Upper lobe of left lung (tissue), 6 donors: ENCODE measurements at regions not wholly inside any gene's neighbourhood (a gene's known extent, or its start where the extent isn't known, plus 50 kb on each side); places are given as distances from the start of the nearest gene placed in this dataset.

Experiments
- ATAC-seq, 2 donors: fragments of 200-7000 bp; cut with Tn5 transposase; one replicate each; pipeline ENCODE4 v1.9.1; 2022; ENCODE audit warnings: mild to moderate bottlenecking in 2 of 2, moderate library complexity in 2 of 2; ENCODE audit not compliant: low FRiP score in 2 of 2
- DNase-seq, 2 donors: peaks; one replicate each; pipeline ENCODE4 v3.0.0-alpha.2; 2019 to 2020
- H3K27ac ChIP-seq, 4 donors: fragments of 200-600 bp; sonication (generic); one replicate each; pipeline ENCODE4 v1.5.1; 2016 to 2019
- H3K27me3 ChIP-seq, 4 donors: fragments of 200-600 bp; sonication (generic); one replicate each; pipeline ENCODE4 v1.5.1; 2017 to 2019
- H3K36me3 ChIP-seq, 4 donors: fragments of 200-600 bp; sonication (generic); one replicate each; pipeline ENCODE4 v1.5.1; 2016 to 2019
- H3K4me1 ChIP-seq, 4 donors: fragments of 200-600 bp; sonication (generic); one replicate each; pipeline ENCODE4 v1.5.1; 2018 to 2019
- H3K4me3 ChIP-seq, 4 donors: fragments of 200-600 bp; sonication (generic); one replicate each; pipeline ENCODE4 v1.5.1; 2017 to 2019; ENCODE audit warnings: mild to moderate bottlenecking in 2 of 4, moderate library complexity in 1 of 4
- H3K9me3 ChIP-seq, 4 donors: fragments of 200-600 bp; sonication (generic); one replicate each; pipeline ENCODE4 v1.5.1; 2018 to 2019
- EP300 ChIP-seq, 4 donors: sonication (generic); formaldehyde crosslinking; IDR thresholded peaks; one replicate each; pipeline ENCODE4 v1.5.1; 2017; ENCODE audit warnings: antibody characterized with exemption in 4 of 4, control low read depth in 2 of 4
- POLR2A ChIP-seq, 4 donors: fragments of 450-650 bp; IDR thresholded peaks; one replicate each; pipeline ENCODE4 v1.5.1; 2016 to 2017; ENCODE audit warnings: antibody characterized with exemption in 4 of 4, mild to moderate bottlenecking in 2 of 4
- POLR2AphosphoS5 ChIP-seq, 2 donors: sonication (generic); formaldehyde crosslinking; IDR thresholded peaks; one replicate each; pipeline ENCODE4 v1.5.1; 2017; ENCODE audit warnings: antibody characterized with exemption in 2 of 2
- WGBS, 2 donors: methylation state at CpG; one replicate each; pipeline ENCODE4 v1.1.5; 2017 to 2018; 5-methylcytosine and 5-hydroxymethylcytosine counted together
- TF ChIP-seq, protein P1 (sequence below), 6 experiments: fragments of 450-650 bp in 4 of 6; fragments of 200-600 bp in 2 of 6; sonication (generic) in 2 of 6; IDR thresholded peaks; one replicate each; pipeline ENCODE4 v1.5.1; 2016 to 2019; ENCODE audit warnings: antibody characterized with exemption in 6 of 6
- donor health status: DM: no; HTN: no; CAD: no; lungs with moderate emphysema.
- donor health status: DM: no; HTN: yes; CAD: no; lungs with severe emphysema.

DNA sequence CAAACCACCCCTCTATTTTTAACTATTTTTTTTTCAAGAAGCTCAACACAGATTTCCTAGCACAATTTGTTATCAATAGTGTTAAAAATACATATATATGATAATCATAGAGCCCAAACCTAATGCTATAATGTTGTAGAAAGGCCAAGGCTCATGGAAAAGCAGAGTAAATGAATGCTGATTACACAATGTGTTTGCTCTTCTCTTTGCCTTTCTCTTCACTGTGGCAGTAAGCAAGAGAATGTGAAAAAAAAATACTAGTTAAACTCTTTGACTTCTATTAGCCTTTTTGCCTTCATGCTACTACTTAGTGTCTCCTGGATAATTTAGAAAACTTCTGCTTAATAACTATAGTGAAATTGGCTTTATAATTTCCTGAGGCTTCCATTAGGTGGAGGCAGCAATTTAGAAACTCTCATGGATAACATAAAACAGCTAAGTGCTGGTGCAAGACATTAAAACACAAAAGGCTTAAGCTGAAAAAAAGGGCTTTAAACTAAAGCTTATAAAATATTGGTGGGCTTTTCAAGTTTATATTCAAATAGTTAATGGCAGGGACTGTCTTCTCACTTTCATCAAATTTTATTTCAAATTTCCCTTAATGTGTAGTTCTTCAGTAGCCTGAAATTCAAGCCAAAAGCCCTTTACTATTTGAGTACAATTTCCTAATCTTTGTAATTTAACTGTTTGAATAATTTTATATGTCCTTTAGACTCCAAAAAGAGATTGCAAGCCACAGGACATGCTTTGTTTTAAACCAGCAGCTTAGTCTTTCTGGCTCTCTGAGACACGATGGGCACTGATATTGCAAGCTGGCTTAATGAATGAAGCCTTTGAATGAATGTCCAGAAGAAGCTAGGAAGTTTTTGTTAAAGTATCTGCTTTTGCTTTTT is 2031.8 kb upstream of the CDH6 start:
- H3K27me3 ChIP-seq, result no peaks in the 10 kb centered on the region
- H3K27ac ChIP-seq, result no peak overlapping the region
- no peak for TF ChIP-seq EP300 (IDR thresholded peaks at IDR 0.05)
- no peak for TF ChIP-seq POLR2A (IDR thresholded peaks at IDR 0.05)
- TF ChIP-seq, protein P1, sequence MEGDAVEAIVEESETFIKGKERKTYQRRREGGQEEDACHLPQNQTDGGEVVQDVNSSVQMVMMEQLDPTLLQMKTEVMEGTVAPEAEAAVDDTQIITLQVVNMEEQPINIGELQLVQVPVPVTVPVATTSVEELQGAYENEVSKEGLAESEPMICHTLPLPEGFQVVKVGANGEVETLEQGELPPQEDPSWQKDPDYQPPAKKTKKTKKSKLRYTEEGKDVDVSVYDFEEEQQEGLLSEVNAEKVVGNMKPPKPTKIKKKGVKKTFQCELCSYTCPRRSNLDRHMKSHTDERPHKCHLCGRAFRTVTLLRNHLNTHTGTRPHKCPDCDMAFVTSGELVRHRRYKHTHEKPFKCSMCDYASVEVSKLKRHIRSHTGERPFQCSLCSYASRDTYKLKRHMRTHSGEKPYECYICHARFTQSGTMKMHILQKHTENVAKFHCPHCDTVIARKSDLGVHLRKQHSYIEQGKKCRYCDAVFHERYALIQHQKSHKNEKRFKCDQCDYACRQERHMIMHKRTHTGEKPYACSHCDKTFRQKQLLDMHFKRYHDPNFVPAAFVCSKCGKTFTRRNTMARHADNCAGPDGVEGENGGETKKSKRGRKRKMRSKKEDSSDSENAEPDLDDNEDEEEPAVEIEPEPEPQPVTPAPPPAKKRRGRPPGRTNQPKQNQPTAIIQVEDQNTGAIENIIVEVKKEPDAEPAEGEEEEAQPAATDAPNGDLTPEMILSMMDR (IDR thresholded peaks at IDR 0.05), result no peak
- no peak for TF ChIP-seq POLR2AphosphoS5 (IDR thresholded peaks at IDR 0.05)
- no peaks in the 10 kb centered on the region for H3K36me3 ChIP-seq
- no peak for ATAC-seq
- DNase-seq, result no peak
- WGBS, 2 donors, result 64 to 67% methylated on average over 1 of the region's 1 CpG
- H3K9me3 ChIP-seq, result no peaks in the 10 kb centered on the region
- H3K4me3 ChIP-seq, result no peak overlapping the region
- H3K4me1 ChIP-seq, result no peaks in the 10 kb centered on the region

DNA sequence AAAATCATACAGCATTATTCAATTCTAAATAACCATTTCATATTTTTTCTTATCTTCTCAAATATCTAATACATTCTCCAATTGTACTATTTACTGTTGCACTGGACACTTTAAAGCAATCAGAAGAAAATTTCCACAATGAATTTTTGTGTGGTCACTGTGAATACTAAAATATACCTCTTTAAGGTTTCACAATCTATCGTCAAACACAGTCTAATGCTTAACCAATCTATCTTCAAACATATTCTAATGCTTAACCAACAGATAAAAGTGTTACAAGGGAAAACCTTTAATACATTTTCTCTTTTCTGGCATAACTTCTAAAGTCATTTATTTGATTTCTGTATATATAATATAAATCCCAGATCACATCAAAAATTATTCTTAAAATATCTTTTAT is 2035.5 kb upstream of the CDH6 start:
- 71 to 78% methylated on average over 1 of the region's 1 CpG for WGBS, 2 donors

DNA sequence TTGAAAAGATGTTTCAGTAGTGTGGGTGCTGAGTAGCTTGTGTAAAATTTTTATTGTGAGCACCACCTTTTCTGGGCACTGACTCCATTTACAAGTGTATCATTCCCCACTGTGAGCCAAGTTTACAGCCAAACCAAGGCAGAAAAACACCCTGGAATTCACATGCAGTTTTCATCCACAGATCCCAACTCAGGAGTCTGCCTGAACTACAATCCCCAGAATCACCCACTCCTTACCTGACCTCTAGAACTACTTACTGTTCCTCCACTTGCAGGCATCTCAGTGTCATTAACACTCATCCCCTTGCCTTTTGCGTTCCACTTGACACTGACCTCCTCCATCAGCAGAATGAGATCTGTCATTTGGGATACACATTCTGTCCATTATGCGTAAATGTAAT is 2042.6 kb upstream of the CDH6 start:
- Histone ChIP-seq H3K27me3 (no peaks in the 10 kb centered on the region), H3K4me3 (no peak overlapping the region), H3K36me3 (no peaks in the 10 kb centered on the region), H3K4me1 (no peaks in the 10 kb centered on the region), H3K9me3 (no peaks in the 10 kb centered on the region), H3K27ac (no peak overlapping the region)
- no peak for ATAC-seq
- TF ChIP-seq EP300 (IDR thresholded peaks at IDR 0.05), result no peak
- TF ChIP-seq, protein P1 (IDR thresholded peaks at IDR 0.05), result no peak
- TF ChIP-seq POLR2AphosphoS5 (IDR thresholded peaks at IDR 0.05), result no peak
- TF ChIP-seq POLR2A (IDR thresholded peaks at IDR 0.05), result no peak
- no peak for DNase-seq
- 69 to 78% methylated on average over 2 of the region's 2 CpGs for WGBS, 2 donors

More for the DNA sequence above, 2035.5 kb upstream of the CDH6 start:
- Histone ChIP-seq H3K27me3 (no peaks in the 10 kb centered on the region), H3K9me3 (no peaks in the 10 kb centered on the region), H3K4me1 (no peaks in the 10 kb centered on the region), H3K4me3 (no peak overlapping the region), H3K27ac (no peak overlapping the region), H3K36me3 (no peaks in the 10 kb centered on the region)
- ATAC-seq (no peak), DNase-seq (no peak)
- TF ChIP-seq POLR2A (IDR thresholded peaks at IDR 0.05), result no peak
- no peak for TF ChIP-seq EP300 (IDR thresholded peaks at IDR 0.05)
- TF ChIP-seq, protein P1 (IDR thresholded peaks at IDR 0.05), result no peak
- no peak for TF ChIP-seq POLR2AphosphoS5 (IDR thresholded peaks at IDR 0.05)

DNA sequence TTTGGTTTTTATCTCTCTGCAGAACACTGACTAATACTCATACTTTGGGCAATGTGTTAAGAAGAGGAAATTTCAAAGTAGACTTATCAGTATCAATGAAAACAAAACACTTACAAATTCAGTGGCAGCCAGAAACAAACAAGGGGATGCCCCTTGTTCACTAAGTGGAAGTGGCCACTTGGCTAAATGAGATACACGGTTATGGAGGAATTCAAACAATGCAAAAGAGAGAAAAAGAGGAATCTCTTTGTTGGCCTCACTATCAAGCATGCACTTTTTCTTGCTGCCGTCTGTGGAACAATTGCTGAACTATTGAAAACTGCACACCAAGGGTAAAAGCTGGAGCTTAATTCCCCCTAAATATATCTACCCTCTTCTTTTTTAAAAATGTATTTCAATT is 2044.9 kb upstream of the CDH6 start:
- H3K36me3 ChIP-seq, result no peaks in the 10 kb centered on the region
- ATAC-seq, result no peak
- no peaks in the 10 kb centered on the region for H3K9me3 ChIP-seq
- H3K27me3 ChIP-seq, result no peaks in the 10 kb centered on the region
- no peak for DNase-seq
- no peaks in the 10 kb centered on the region for H3K4me1 ChIP-seq
- 54 to 56% methylated on average over 2 of the region's 2 CpGs for WGBS, 2 donors
- H3K4me3 ChIP-seq, result no peak overlapping the region
- no peak overlapping the region for H3K27ac ChIP-seq
- TF ChIP-seq EP300 (IDR thresholded peaks at IDR 0.05) (no peak), POLR2A (IDR thresholded peaks at IDR 0.05) (no peak), POLR2AphosphoS5 (IDR thresholded peaks at IDR 0.05) (no peak)
- TF ChIP-seq, protein P1 (IDR thresholded peaks at IDR 0.05), result no peak

DNA sequence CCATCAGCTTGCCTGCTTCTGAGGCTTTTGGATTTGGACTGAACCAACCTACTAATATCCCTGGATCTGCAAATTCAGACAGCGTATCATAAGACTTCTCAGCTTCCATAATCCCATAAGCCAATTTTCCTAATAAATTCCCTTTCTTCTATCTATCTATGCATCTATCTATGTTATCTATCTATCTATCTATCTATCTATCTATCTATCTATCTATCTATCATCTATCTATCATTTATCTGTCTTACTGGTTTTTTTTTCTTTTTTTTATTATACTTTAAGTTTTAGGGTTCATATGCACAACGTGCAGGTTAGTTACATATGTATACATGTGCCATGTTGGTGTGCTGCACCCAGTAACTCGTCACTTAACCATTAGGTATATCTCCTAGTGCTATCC is 2045.4 kb upstream of the CDH6 start:
- 79 to 86% methylated on average over 3 of the region's 3 CpGs for WGBS, 2 donors
- H3K4me3 ChIP-seq, result no peak overlapping the region
- no peaks in the 10 kb centered on the region for H3K27me3 ChIP-seq
- TF ChIP-seq EP300 (IDR thresholded peaks at IDR 0.05) (no peak), POLR2A (IDR thresholded peaks at IDR 0.05) (no peak), POLR2AphosphoS5 (IDR thresholded peaks at IDR 0.05) (no peak)
- TF ChIP-seq, protein P1 (IDR thresholded peaks at IDR 0.05), result no peak
- H3K9me3 ChIP-seq, result no peaks in the 10 kb centered on the region
- no peaks in the 10 kb centered on the region for H3K4me1 ChIP-seq
- DNase-seq (no peak), ATAC-seq (no peak)
- H3K27ac ChIP-seq, result no peak overlapping the region
- H3K36me3 ChIP-seq, result no peaks in the 10 kb centered on the region
